ENCODE measurements at regions not wholly inside any gene's neighbourhood (a gene's known extent, or its start where the extent isn't known, plus 50 kb on each side); places are given as distances from the start of the nearest gene placed in this dataset.
"Not testable (repeated sequence)": the region's sequence is repeated elsewhere in the genome, so short reads cannot be mapped to it uniquely, and the experiment has no call there.

GRCh38 chr16:88208112-88208511 lies 174.6 kb upstream of the ZNF469 start (continued):
- TF ChIP-seq EZH2phosphoT487 (IDR thresholded peaks at IDR 0.05; ENCODE audit: unreplicated experiment) (no peak), NANOG (IDR thresholded peaks at IDR 0.05; ENCODE audit: borderline replicate concordance) (no peak)

- not testable (repeated sequence) for H3K9me3 Mint-ChIP-seq; H3K27ac ChIP-seq (ENCODE audit: low read depth); H3K79me2 ChIP-seq (replicated peaks; ENCODE audit: insufficient read depth); H3K36me3 ChIP-seq (ENCODE audit: insufficient read depth); H3K4me3 Mint-ChIP-seq; ATAC-seq; H3K27me3 ChIP-seq (ENCODE audit: insufficient read depth); H4K20me1 ChIP-seq (replicated peaks; ENCODE audit: insufficient read depth); DNase-seq (ENCODE audit: low spot score); H3K27ac Mint-ChIP-seq; H3K4me1 Mint-ChIP-seq; H3F3A ChIP-seq (replicated peaks; ENCODE audit: low read depth); H2AFZ ChIP-seq; H3K4me3 ChIP-seq; H3K4me2 ChIP-seq; H3K4me1 ChIP-seq (ENCODE audit: insufficient read depth); H3K36me3 Mint-ChIP-seq (ENCODE audit: low read depth); H3K9me2 ChIP-seq (ENCODE audit: insufficient read depth); H3K27me3 Mint-ChIP-seq (ENCODE audit: insufficient read depth, low read depth, poor library complexity)
Measured at GRCh38 chr16:88208776-88209175, 174.0 kb upstream of the ZNF469 start.

- H3K27me3 Mint-ChIP-seq (ENCODE audit: insufficient read depth, low read depth, poor library complexity); H3K27ac Mint-ChIP-seq; H3K4me1 Mint-ChIP-seq; H4K20me1 ChIP-seq (replicated peaks; ENCODE audit: insufficient read depth); H3F3A ChIP-seq (replicated peaks; ENCODE audit: low read depth); H3K27me3 ChIP-seq (ENCODE audit: insufficient read depth); H3K4me2 ChIP-seq; H2AFZ ChIP-seq; H3K4me3 ChIP-seq; H3K4me3 Mint-ChIP-seq; H3K36me3 Mint-ChIP-seq (ENCODE audit: low read depth); H3K9me3 Mint-ChIP-seq; ATAC-seq; H3K4me1 ChIP-seq (ENCODE audit: insufficient read depth); DNase-seq (ENCODE audit: low spot score); H3K36me3 ChIP-seq (ENCODE audit: insufficient read depth); H3K27ac ChIP-seq (ENCODE audit: low read depth); H3K79me2 ChIP-seq (replicated peaks; ENCODE audit: insufficient read depth); H3K9me2 ChIP-seq (ENCODE audit: insufficient read depth): not testable (repeated sequence)
Measured at GRCh38 chr16:88209579-88209978, 173.2 kb upstream of the ZNF469 start.

- H3K9me3 Mint-ChIP-seq, result peaks cover 21% of the 10 kb centered on the region
- not testable (repeated sequence) for H3K4me1 Mint-ChIP-seq; ATAC-seq; H3K27ac Mint-ChIP-seq; H4K20me1 ChIP-seq (replicated peaks; ENCODE audit: insufficient read depth); H3K27ac ChIP-seq (ENCODE audit: low read depth); H3K4me1 ChIP-seq (ENCODE audit: insufficient read depth); H3K9me2 ChIP-seq (ENCODE audit: insufficient read depth); H3K4me3 Mint-ChIP-seq; H3K4me3 ChIP-seq; H3K4me2 ChIP-seq; H3K36me3 Mint-ChIP-seq (ENCODE audit: low read depth); H3K27me3 Mint-ChIP-seq (ENCODE audit: insufficient read depth, low read depth, poor library complexity); DNase-seq (ENCODE audit: low spot score); H2AFZ ChIP-seq; H3K79me2 ChIP-seq (replicated peaks; ENCODE audit: insufficient read depth); H3K27me3 ChIP-seq (ENCODE audit: insufficient read depth); H3K36me3 ChIP-seq (ENCODE audit: insufficient read depth); H3F3A ChIP-seq (replicated peaks; ENCODE audit: low read depth)
Measured at GRCh38 chr16:88213937-88214336, 168.8 kb upstream of the ZNF469 start.

GRCh38 chr16:88221001-88221761 lies 161.6 kb upstream of the ZNF469 start:
- not testable (repeated sequence) for H3K36me3 ChIP-seq (ENCODE audit: insufficient read depth); H3K27me3 Mint-ChIP-seq (ENCODE audit: insufficient read depth, low read depth, poor library complexity); H3K4me2 ChIP-seq; H3K27me3 ChIP-seq (ENCODE audit: insufficient read depth); H3K4me1 Mint-ChIP-seq; H3K4me1 ChIP-seq (ENCODE audit: insufficient read depth); DNase-seq (ENCODE audit: low spot score); H3K4me3 Mint-ChIP-seq; ATAC-seq; H4K20me1 ChIP-seq (replicated peaks; ENCODE audit: insufficient read depth); H3F3A ChIP-seq (replicated peaks; ENCODE audit: low read depth); H3K27ac ChIP-seq (ENCODE audit: low read depth); H3K27ac Mint-ChIP-seq; H3K4me3 ChIP-seq; H3K9me2 ChIP-seq (ENCODE audit: insufficient read depth); H3K79me2 ChIP-seq (replicated peaks; ENCODE audit: insufficient read depth); H3K9me3 Mint-ChIP-seq; H3K36me3 Mint-ChIP-seq (ENCODE audit: low read depth); H2AFZ ChIP-seq

- H3K36me3 Mint-ChIP-seq (ENCODE audit: low read depth); H4K20me1 ChIP-seq (replicated peaks; ENCODE audit: insufficient read depth); H3K4me1 Mint-ChIP-seq; H3K4me2 ChIP-seq; H3K27ac ChIP-seq (ENCODE audit: low read depth); H3K4me3 Mint-ChIP-seq; H3K27me3 Mint-ChIP-seq (ENCODE audit: insufficient read depth, low read depth, poor library complexity); H3F3A ChIP-seq (replicated peaks; ENCODE audit: low read depth); H3K9me2 ChIP-seq (ENCODE audit: insufficient read depth); H3K79me2 ChIP-seq (replicated peaks; ENCODE audit: insufficient read depth); H3K4me3 ChIP-seq; H3K27me3 ChIP-seq (ENCODE audit: insufficient read depth); H3K9me3 Mint-ChIP-seq; H3K36me3 ChIP-seq (ENCODE audit: insufficient read depth); H3K27ac Mint-ChIP-seq; ATAC-seq; H2AFZ ChIP-seq; H3K4me1 ChIP-seq (ENCODE audit: insufficient read depth); DNase-seq (ENCODE audit: low spot score): not testable (repeated sequence)
Measured at GRCh38 chr16:88223696-88224095, 159.1 kb upstream of the ZNF469 start.

- not testable (repeated sequence) for H3K79me2 ChIP-seq (replicated peaks; ENCODE audit: insufficient read depth); H3K9me2 ChIP-seq (ENCODE audit: insufficient read depth); H3K4me1 Mint-ChIP-seq; H3K4me3 ChIP-seq; H3F3A ChIP-seq (replicated peaks; ENCODE audit: low read depth); DNase-seq (ENCODE audit: low spot score); H4K20me1 ChIP-seq (replicated peaks; ENCODE audit: insufficient read depth); H3K27me3 ChIP-seq (ENCODE audit: insufficient read depth); H3K36me3 Mint-ChIP-seq (ENCODE audit: low read depth); H2AFZ ChIP-seq; H3K27ac ChIP-seq (ENCODE audit: low read depth); H3K27ac Mint-ChIP-seq; H3K36me3 ChIP-seq (ENCODE audit: insufficient read depth); H3K4me3 Mint-ChIP-seq; H3K27me3 Mint-ChIP-seq (ENCODE audit: insufficient read depth, low read depth, poor library complexity); H3K4me1 ChIP-seq (ENCODE audit: insufficient read depth); H3K4me2 ChIP-seq; H3K9me3 Mint-ChIP-seq
- peak; percentile 38 for ATAC-seq
Measured at GRCh38 chr16:88224131-88224898, 158.4 kb upstream of the ZNF469 start.
